Vagina (tissue), 2 donors: ENCODE measurements at regions not wholly inside any gene's neighbourhood (a gene's known extent, or its start where the extent isn't known, plus 50 kb on each side); places are given as distances from the start of the nearest gene placed in this dataset.

ENCODE experiments used
- POLR2A ChIP-seq, 2 donors: fragments of 450-650 bp; IDR thresholded peaks; one replicate each; pipeline ENCODE4 v1.6.1; 2017; ENCODE audit warnings: antibody characterized with exemption in 2 of 2, mild to moderate bottlenecking in 2 of 2, moderate library complexity in 2 of 2
- POLR2AphosphoS5 ChIP-seq, 2 donors: sonication (generic); formaldehyde crosslinking; IDR thresholded peaks; one replicate each; pipeline ENCODE4 v1.9.0; 2017; ENCODE audit warnings: antibody characterized with exemption in 2 of 2, mild to moderate bottlenecking in 2 of 2, low read depth in 1 of 2; ENCODE audit not compliant: insufficient read depth in 1 of 2
- TF ChIP-seq, protein P1 (sequence below), 3 experiments: fragments of 450-650 bp in 2 of 3; fragments of 200-600 bp in 1 of 3; sonication (generic) in 1 of 3; IDR thresholded peaks; one replicate each; pipeline ENCODE4 v1.5.1; 2017 to 2019; ENCODE audit warnings: antibody characterized with exemption in 3 of 3, mild to moderate bottlenecking in 2 of 3, moderate library complexity in 2 of 3

DNA sequence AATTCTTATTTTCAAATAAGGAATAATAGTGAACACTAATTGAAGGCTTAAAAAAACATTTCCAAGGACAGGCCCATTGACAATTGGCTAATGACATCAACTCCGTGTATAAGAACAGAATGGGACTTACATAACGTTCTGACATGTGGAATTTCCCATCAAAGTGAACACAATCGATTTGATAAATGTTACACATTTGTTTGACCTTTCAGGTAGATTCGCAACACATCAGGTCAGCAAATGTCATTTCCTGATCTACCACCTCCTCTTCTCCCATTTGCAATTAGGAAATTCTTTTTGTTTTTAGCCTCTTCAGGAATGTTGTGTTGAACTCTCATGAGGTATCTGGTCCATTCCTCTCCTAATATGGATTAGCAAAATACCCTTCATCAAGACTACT, 292.9 kb upstream of the SLC14A2 start:
- TF ChIP-seq POLR2A (IDR thresholded peaks at IDR 0.05): no peak
- TF ChIP-seq, protein P1, sequence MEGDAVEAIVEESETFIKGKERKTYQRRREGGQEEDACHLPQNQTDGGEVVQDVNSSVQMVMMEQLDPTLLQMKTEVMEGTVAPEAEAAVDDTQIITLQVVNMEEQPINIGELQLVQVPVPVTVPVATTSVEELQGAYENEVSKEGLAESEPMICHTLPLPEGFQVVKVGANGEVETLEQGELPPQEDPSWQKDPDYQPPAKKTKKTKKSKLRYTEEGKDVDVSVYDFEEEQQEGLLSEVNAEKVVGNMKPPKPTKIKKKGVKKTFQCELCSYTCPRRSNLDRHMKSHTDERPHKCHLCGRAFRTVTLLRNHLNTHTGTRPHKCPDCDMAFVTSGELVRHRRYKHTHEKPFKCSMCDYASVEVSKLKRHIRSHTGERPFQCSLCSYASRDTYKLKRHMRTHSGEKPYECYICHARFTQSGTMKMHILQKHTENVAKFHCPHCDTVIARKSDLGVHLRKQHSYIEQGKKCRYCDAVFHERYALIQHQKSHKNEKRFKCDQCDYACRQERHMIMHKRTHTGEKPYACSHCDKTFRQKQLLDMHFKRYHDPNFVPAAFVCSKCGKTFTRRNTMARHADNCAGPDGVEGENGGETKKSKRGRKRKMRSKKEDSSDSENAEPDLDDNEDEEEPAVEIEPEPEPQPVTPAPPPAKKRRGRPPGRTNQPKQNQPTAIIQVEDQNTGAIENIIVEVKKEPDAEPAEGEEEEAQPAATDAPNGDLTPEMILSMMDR (IDR thresholded peaks at IDR 0.05): no peak
- no peak for TF ChIP-seq POLR2AphosphoS5 (IDR thresholded peaks at IDR 0.05; ENCODE audit: insufficient read depth in 1 of 2, low read depth in 1 of 2)
